ENCODE measurements at regions not wholly inside any gene's neighbourhood (a gene's known extent, or its start where the extent isn't known, plus 50 kb on each side); places are given as distances from the start of the nearest gene placed in this dataset.

DNA sequence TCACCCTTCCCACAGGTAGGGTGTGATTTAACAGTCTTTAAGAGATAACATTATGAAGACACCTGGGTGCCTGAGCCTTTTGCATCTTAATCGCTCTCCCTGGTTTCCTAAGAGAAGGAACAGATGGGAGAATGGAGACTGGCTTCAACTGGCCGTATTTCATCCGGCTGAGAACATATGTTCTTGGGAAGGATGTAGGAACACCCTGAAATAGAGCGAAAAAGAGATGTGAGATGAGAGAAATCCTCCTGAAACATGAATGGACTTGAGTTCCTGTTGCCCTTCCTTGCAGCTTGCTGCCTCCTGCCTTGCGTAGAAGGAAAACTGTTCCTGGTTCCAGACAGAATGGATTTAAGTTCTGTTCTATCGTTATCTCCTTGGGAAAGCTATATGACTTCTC is 385.4 kb upstream of the RBFOX1 start:
- H3K4me1 ChIP-seq (ENCODE audit: insufficient read depth), result no peaks in the 10 kb centered on the region
- H3K9me2 ChIP-seq (ENCODE audit: insufficient read depth), result no peaks in the 10 kb centered on the region
- no peak overlapping the region for H3K27ac ChIP-seq
- no peaks in the 10 kb centered on the region for H3K36me3 ChIP-seq (ENCODE audit: low read depth)
- in situ Hi-C loops (cut with MboI), result no loop called here
- no peaks in the 10 kb centered on the region for H3K79me2 ChIP-seq (ENCODE audit: insufficient read depth)
- H4K20me1 ChIP-seq (ENCODE audit: insufficient read depth), result no peaks in the 10 kb centered on the region
- 14% methylated on average over 6 of the region's 6 CpGs for WGBS, 2 experiments (ENCODE audit: low coverage in 1 of 2, low lambda C conversion rate in 2 of 2, missing lambda C conversion rate in 2 of 2)
- H3K4me3 ChIP-seq, result no peak overlapping the region
- no peak overlapping the region for H3K9ac ChIP-seq
- H3K9me3 ChIP-seq (ENCODE audit: low read depth), result no peaks in the 10 kb centered on the region
- no peaks in the 10 kb centered on the region for H3F3A ChIP-seq (ENCODE audit: insufficient read depth)
- TF ChIP-seq EZH2 (IDR thresholded peaks at IDR 0.05; ENCODE audit: insufficient read depth, poor library complexity, severe bottlenecking), result no peak
- H3K4me2 ChIP-seq (ENCODE audit: unreplicated experiment), result no peak overlapping the region
- H2AFZ ChIP-seq, result no peak overlapping the region
- no peak for DNase-seq
- no peaks in the 10 kb centered on the region for H3K27me3 ChIP-seq (replicated peaks; ENCODE audit: insufficient read depth)

- Histone ChIP-seq H3K4me1 (ENCODE audit: insufficient read depth) (no peaks in the 10 kb centered on the region), H3K36me3 (ENCODE audit: low read depth) (no peaks in the 10 kb centered on the region), H4K20me1 (ENCODE audit: insufficient read depth) (no peaks in the 10 kb centered on the region), H3K4me3 (no peak overlapping the region), H3K9me2 (ENCODE audit: insufficient read depth) (no peaks in the 10 kb centered on the region), H3K27me3 (replicated peaks; ENCODE audit: insufficient read depth) (no peaks in the 10 kb centered on the region), H3K79me2 (ENCODE audit: insufficient read depth) (no peaks in the 10 kb centered on the region), H3F3A (ENCODE audit: insufficient read depth) (no peaks in the 10 kb centered on the region), H3K9me3 (ENCODE audit: low read depth) (no peaks in the 10 kb centered on the region), H3K9ac (no peak overlapping the region), H2AFZ (no peak overlapping the region), H3K4me2 (ENCODE audit: unreplicated experiment) (no peak overlapping the region), H3K27ac (no peak overlapping the region)
- TF ChIP-seq EZH2phosphoT487 (IDR thresholded peaks at IDR 0.05; ENCODE audit: insufficient read depth, low read depth), result no peak
- in situ Hi-C loops (cut with MboI), result no loop called here
- no peak for DNase-seq
- 0 to 6% methylated on average over 1 of the region's 1 CpG for WGBS, 2 experiments (ENCODE audit: low coverage in 1 of 2, low lambda C conversion rate in 2 of 2, missing lambda C conversion rate in 2 of 2)
Observed at GRCh38 chr16:6946802-6947201, 385.8 kb upstream of the RBFOX1 start.

- Histone ChIP-seq H3K9me2 (ENCODE audit: insufficient read depth) (no peaks in the 10 kb centered on the region), H3K4me2 (ENCODE audit: unreplicated experiment) (no peak overlapping the region), H2AFZ (no peak overlapping the region), H3F3A (ENCODE audit: insufficient read depth) (no peaks in the 10 kb centered on the region), H3K27ac (no peak overlapping the region), H4K20me1 (ENCODE audit: insufficient read depth) (no peaks in the 10 kb centered on the region), H3K9ac (no peak overlapping the region), H3K79me2 (ENCODE audit: insufficient read depth) (no peaks in the 10 kb centered on the region), H3K27me3 (replicated peaks; ENCODE audit: insufficient read depth) (no peaks in the 10 kb centered on the region), H3K9me3 (ENCODE audit: low read depth) (no peaks in the 10 kb centered on the region), H3K4me3 (no peak overlapping the region), H3K36me3 (ENCODE audit: low read depth) (no peaks in the 10 kb centered on the region), H3K4me1 (ENCODE audit: insufficient read depth) (no peaks in the 10 kb centered on the region)
- DNase-seq, result no peak
- WGBS, 2 experiments (ENCODE audit: low coverage in 1 of 2, low lambda C conversion rate in 2 of 2, missing lambda C conversion rate in 2 of 2), result 12 to 14% methylated on average over 1 of the region's 1 CpG
- in situ Hi-C loops (cut with MboI), result no loop called here
- TF ChIP-seq EZH2phosphoT487 (IDR thresholded peaks at IDR 0.05; ENCODE audit: insufficient read depth, low read depth), result no peak
- no peak for TF ChIP-seq EZH2 (IDR thresholded peaks at IDR 0.05; ENCODE audit: insufficient read depth, poor library complexity, severe bottlenecking)
Observed at GRCh38 chr16:6946106-6946505, 386.5 kb upstream of the RBFOX1 start.

DNA sequence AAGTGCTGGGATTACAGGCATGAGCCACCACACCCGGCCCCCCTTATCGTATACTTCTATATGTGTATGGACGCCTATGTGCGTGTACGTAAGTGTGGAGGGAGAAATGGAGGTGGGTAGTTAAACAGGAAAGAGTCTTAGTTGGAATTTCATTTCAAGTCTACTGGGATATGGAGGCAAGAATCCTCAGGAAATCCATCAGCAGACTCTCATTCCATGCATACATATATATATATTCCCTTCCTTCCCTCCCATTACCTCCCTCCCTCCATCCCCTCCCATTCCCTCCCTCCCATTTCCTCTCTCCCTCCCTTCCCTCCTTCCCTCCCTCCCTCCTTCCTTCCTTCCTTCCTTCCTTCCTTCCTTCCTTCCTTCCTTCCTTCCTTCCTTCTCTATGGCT is 391.7 kb upstream of the RBFOX1 start:
- no peaks in the 10 kb centered on the region for H4K20me1 ChIP-seq (ENCODE audit: insufficient read depth)
- no peak overlapping the region for H3K4me3 ChIP-seq
- no peaks in the 10 kb centered on the region for H3K79me2 ChIP-seq (ENCODE audit: insufficient read depth)
- H3K27ac ChIP-seq, result no peak overlapping the region
- TF ChIP-seq EZH2phosphoT487 (IDR thresholded peaks at IDR 0.05; ENCODE audit: insufficient read depth, low read depth), result no peak
- no peak for TF ChIP-seq EZH2 (IDR thresholded peaks at IDR 0.05; ENCODE audit: insufficient read depth, poor library complexity, severe bottlenecking)
- DNase-seq, result no peak
- H3K4me2 ChIP-seq (ENCODE audit: unreplicated experiment), result no peak overlapping the region
- in situ Hi-C loops (cut with MboI), result no loop called here
- H2AFZ ChIP-seq, result no peak overlapping the region
- H3K9ac ChIP-seq, result no peak overlapping the region
- no peaks in the 10 kb centered on the region for H3K9me3 ChIP-seq (ENCODE audit: low read depth)
- no peaks in the 10 kb centered on the region for H3K27me3 ChIP-seq (replicated peaks; ENCODE audit: insufficient read depth)
- H3K36me3 ChIP-seq (ENCODE audit: low read depth), result no peaks in the 10 kb centered on the region
- H3K4me1 ChIP-seq (ENCODE audit: insufficient read depth), result no peaks in the 10 kb centered on the region
- H3K9me2 ChIP-seq (ENCODE audit: insufficient read depth), result no peaks in the 10 kb centered on the region
- H3F3A ChIP-seq (ENCODE audit: insufficient read depth), result no peaks in the 10 kb centered on the region
- WGBS, 2 experiments (ENCODE audit: low coverage in 1 of 2, low lambda C conversion rate in 2 of 2, missing lambda C conversion rate in 2 of 2), result 67 to 76% methylated on average over 5 of the region's 5 CpGs

- Histone ChIP-seq H3K79me2 (ENCODE audit: insufficient read depth) (no peaks in the 10 kb centered on the region), H3K9me2 (ENCODE audit: insufficient read depth) (no peaks in the 10 kb centered on the region), H4K20me1 (ENCODE audit: insufficient read depth) (no peaks in the 10 kb centered on the region), H3K4me3 (no peak overlapping the region), H2AFZ (no peak overlapping the region), H3K9ac (no peak overlapping the region), H3K9me3 (ENCODE audit: low read depth) (no peaks in the 10 kb centered on the region), H3K36me3 (ENCODE audit: low read depth) (no peaks in the 10 kb centered on the region), H3K27me3 (replicated peaks; ENCODE audit: insufficient read depth) (no peaks in the 10 kb centered on the region), H3K27ac (no peak overlapping the region), H3K4me2 (ENCODE audit: unreplicated experiment) (no peak overlapping the region), H3K4me1 (ENCODE audit: insufficient read depth) (no peaks in the 10 kb centered on the region), H3F3A (ENCODE audit: insufficient read depth) (no peaks in the 10 kb centered on the region)
- in situ Hi-C loops (cut with MboI), result no loop called here
- DNase-seq, result no peak
- no peak for TF ChIP-seq EZH2phosphoT487 (IDR thresholded peaks at IDR 0.05; ENCODE audit: insufficient read depth, low read depth)
- TF ChIP-seq EZH2 (IDR thresholded peaks at IDR 0.05; ENCODE audit: insufficient read depth, poor library complexity, severe bottlenecking), result no peak
- 49 to 50% methylated on average over 5 of the region's 5 CpGs for WGBS, 2 experiments (ENCODE audit: low coverage in 1 of 2, low lambda C conversion rate in 2 of 2, missing lambda C conversion rate in 2 of 2)
Observed at GRCh38 chr16:6937641-6938040, 395.0 kb upstream of the RBFOX1 start.

Measured in GM23248 (cell line).